ENCODE measurements at regions not wholly inside any gene's neighbourhood (a gene's known extent, or its start where the extent isn't known, plus 50 kb on each side); places are given as distances from the start of the nearest gene placed in this dataset.

GRCh38 chr6:15768999-15769398 lies 106.2 kb upstream of the DTNBP1 start:
- TF ChIP-seq POLR2A (IDR thresholded peaks at IDR 0.05) (no peak), CTCF (IDR thresholded peaks at IDR 0.05) (no peak), POLR2AphosphoS5 (IDR thresholded peaks at IDR 0.05) (no peak)

Data from prostate gland (tissue), 2 donors.